IMR-90 (cell line): ENCODE measurements at regions not wholly inside any gene's neighbourhood (a gene's known extent, or its start where the extent isn't known, plus 50 kb on each side); places are given as distances from the start of the nearest gene placed in this dataset.

Experiments
- ATAC-seq: fragments of 200-7000 bp; cut with Tn5 transposase; 2 replicates; pipeline ENCODE4 v1.9.1; 2020; ENCODE audit warnings: low read depth, mild to moderate bottlenecking, moderate library complexity
- BruUV-seq: library from RNA; stranded (reverse); fragments of 400-500 nt; replicated peaks from 2 replicates; lab custom pipeline; 2021; lab: Mats Ljungman, UMichigan
- CTCF ChIA-PET: fragments of 300-600 bp; formaldehyde crosslinking; extraction: SDS; loops from one replicate; lab custom pipeline; 2021; ENCODE audit warnings: antibody characterized with exemption; lab: Yijun Ruan, JAX
- POLR2A ChIA-PET: fragments of 300-600 bp; sonication (Branson Sonifier 250); formaldehyde crosslinking; loops from one replicate; lab custom pipeline; 2022; ENCODE audit warnings: antibody characterized with exemption; ENCODE audit not compliant: unreplicated experiment; lab: Charles Lee
- DNase-seq: peaks from one replicate; pipeline ENCODE4 v3.0.0; 2013
- H2AFZ ChIP-seq: replicated peaks from 2 replicates; pipeline ENCODE3; 2013; ENCODE audit warnings: low read length, mild to moderate bottlenecking; ENCODE audit not compliant: poor library complexity
- H2AK5ac ChIP-seq: 2 replicates; pipeline ENCODE4 v1.6.1; 2013; ENCODE audit warnings: low read depth, low read length, inconsistent platforms
- H2AK9ac ChIP-seq: replicated peaks from 2 replicates; pipeline ENCODE3; 2013; ENCODE audit warnings: mild to moderate bottlenecking, low read depth, low read length, moderate library complexity; ENCODE audit not compliant: poor library complexity
- H2BK120ac ChIP-seq: 2 replicates; pipeline ENCODE4 v1.6.1; 2013; ENCODE audit warnings: low read depth, low read length, inconsistent platforms
- H2BK15ac ChIP-seq: 3 replicates; pipeline ENCODE4 v1.6.1; 2013; ENCODE audit warnings: low read depth, low read length, inconsistent platforms
- H2BK20ac ChIP-seq: 2 replicates; pipeline ENCODE4 v1.6.1; 2013; ENCODE audit warnings: low read depth, mild to moderate bottlenecking, inconsistent platforms, low read length, moderate library complexity
- H2BK5ac ChIP-seq: 2 replicates; pipeline ENCODE4 v1.6.1; 2013; ENCODE audit warnings: mild to moderate bottlenecking, low read depth, low read length, inconsistent platforms; ENCODE audit not compliant: poor library complexity, severe bottlenecking
- H3K14ac ChIP-seq: replicated peaks from 2 replicates; pipeline ENCODE4 v1.6.1; 2013; ENCODE audit warnings: low read depth, low read length, inconsistent platforms
- H3K18ac ChIP-seq: 2 replicates; pipeline ENCODE4 v1.6.1; 2013; ENCODE audit warnings: low read depth, low read length, control low read depth
- H3K23ac ChIP-seq: 2 replicates; pipeline ENCODE4 v1.6.1; 2013; ENCODE audit warnings: low read depth, low read length, inconsistent platforms
- H3K27ac ChIP-seq: 2 replicates; pipeline ENCODE4 v1.5.1; 2013; ENCODE audit warnings: mild to moderate bottlenecking, control low read depth, low read length; ENCODE audit not compliant: insufficient read depth
- H3K27me3 ChIP-seq: 2 replicates; pipeline ENCODE4 v1.6.1; 2013; ENCODE audit warnings: low read length; ENCODE audit not compliant: control insufficient read depth, insufficient read depth
- H3K36me3 ChIP-seq: 2 replicates; pipeline ENCODE4 v1.6.1; 2013; ENCODE audit warnings: low read length, mixed read lengths; ENCODE audit not compliant: control insufficient read depth, insufficient read depth
- H3K4ac ChIP-seq: 2 replicates; pipeline ENCODE4 v1.6.1; 2013; ENCODE audit warnings: low read depth, low read length, inconsistent platforms
- H3K4me1 ChIP-seq: 2 replicates; pipeline ENCODE4 v1.6.1; 2013; ENCODE audit warnings: low read length, mixed read lengths; ENCODE audit not compliant: control insufficient read depth, insufficient read depth
- H3K4me2 ChIP-seq: 2 replicates; pipeline ENCODE4 v1.6.1; 2013; ENCODE audit warnings: low read depth, mild to moderate bottlenecking, control low read depth, low read length, moderate library complexity
- H3K4me3 ChIP-seq: 2 replicates; pipeline ENCODE4 v1.5.1; 2013; ENCODE audit warnings: low read depth, mild to moderate bottlenecking, control low read depth, low read length, moderate library complexity; ENCODE audit not compliant: insufficient read depth
- H3K56ac ChIP-seq: 2 replicates; pipeline ENCODE4 v1.6.1; 2013; ENCODE audit warnings: low read length, inconsistent platforms; ENCODE audit not compliant: insufficient read depth; ENCODE audit errors: extremely low read depth
- H3K79me1 ChIP-seq, 2 experiments: 2 replicates each; pipeline ENCODE4 v1.6.1; 2013; ENCODE audit warnings: low read length in 2 of 2, inconsistent platforms in 1 of 2, low read depth in 1 of 2
- H3K9ac ChIP-seq: 2 replicates; pipeline ENCODE4 v1.6.1; 2013; ENCODE audit warnings: low read depth, low read length, control low read depth
- H3K9me1 ChIP-seq: 2 replicates; pipeline ENCODE4 v1.6.1; 2013; ENCODE audit warnings: low read length, inconsistent platforms; ENCODE audit not compliant: insufficient read depth
- H3K9me3 ChIP-seq: 2 replicates; pipeline ENCODE4 v1.6.1; 2013; ENCODE audit warnings: low read length; ENCODE audit not compliant: control insufficient read depth, insufficient read depth
- H4K20me1 ChIP-seq: 2 replicates; pipeline ENCODE4 v1.6.1; 2013; ENCODE audit warnings: low read length, inconsistent platforms; ENCODE audit not compliant: insufficient read depth
- H4K5ac ChIP-seq: 2 replicates; pipeline ENCODE4 v1.6.1; 2013; ENCODE audit warnings: mild to moderate bottlenecking, low read depth, low read length, control low read depth
- H4K8ac ChIP-seq, 2 experiments: 2 replicates each; pipeline ENCODE4 v1.6.1; 2013; ENCODE audit warnings: low read depth in 2 of 2, low read length in 2 of 2, control low read depth in 1 of 2, inconsistent platforms in 1 of 2
- H4K91ac ChIP-seq: 2 replicates; pipeline ENCODE4 v1.6.1; 2013; ENCODE audit warnings: low read depth, low read length, inconsistent platforms; ENCODE audit not compliant: insufficient read depth
- BHLHE40 ChIP-seq: fragments of 150-350 bp; IDR thresholded peaks from 2 replicates; pipeline ENCODE4 v1.6.1; 2016; ENCODE audit warnings: mild to moderate bottlenecking, low read depth, low read length
- CEBPB ChIP-seq: IDR thresholded peaks from 2 replicates; pipeline ENCODE4 v1.6.1; 2012; ENCODE audit warnings: low read depth, low read length, improper control_type of control experiment
- CHD1 ChIP-seq: IDR thresholded peaks from 2 replicates; pipeline ENCODE4 v1.6.1; 2012; ENCODE audit warnings: low read depth, low read length, improper control_type of control experiment
- ELK1 ChIP-seq: fragments of 150-350 bp; IDR thresholded peaks from 2 replicates; pipeline ENCODE4 v1.6.1; 2016; ENCODE audit warnings: low read depth, mild to moderate bottlenecking, low read length, moderate library complexity, borderline replicate concordance
- FOS ChIP-seq: fragments of 150-350 bp; IDR thresholded peaks from 2 replicates; pipeline ENCODE4 v1.6.1; 2016; ENCODE audit warnings: low read depth, low read length
- MAFK ChIP-seq: IDR thresholded peaks from 2 replicates; pipeline ENCODE4 v1.6.1; 2012; ENCODE audit warnings: low read depth, low read length, improper control_type of control experiment
- MXI1 ChIP-seq: IDR thresholded peaks from 2 replicates; pipeline ENCODE4 v1.6.1; 2012; ENCODE audit warnings: low read depth, mild to moderate bottlenecking, low read length, moderate library complexity, borderline replicate concordance
- NFE2L2 ChIP-seq: fragments of 150-350 bp; IDR thresholded peaks from 2 replicates; pipeline ENCODE4 v1.6.1; 2016; ENCODE audit warnings: low read depth, mild to moderate bottlenecking, low read length
- POLR2A ChIP-seq: IDR thresholded peaks from 2 replicates; pipeline ENCODE4 v1.6.1; 2012; ENCODE audit warnings: mild to moderate bottlenecking, low read depth, low read length
- RAD21 ChIP-seq: IDR thresholded peaks from 2 replicates; pipeline ENCODE4 v1.6.1; 2012; ENCODE audit warnings: low read length, improper control_type of control experiment
- RCOR1 ChIP-seq: IDR thresholded peaks from 2 replicates; pipeline ENCODE4 v1.6.1; 2012; ENCODE audit warnings: mild to moderate bottlenecking, low read length, improper control_type of control experiment; ENCODE audit not compliant: insufficient replicate concordance
- RFX5 ChIP-seq: IDR thresholded peaks from 2 replicates; pipeline ENCODE4 v1.8.0; 2012; ENCODE audit warnings: low read depth, mild to moderate bottlenecking, low read length, moderate library complexity
- SMC3 ChIP-seq: fragments of 150-350 bp; IDR thresholded peaks from 2 replicates; pipeline ENCODE4 v1.6.1; 2016; ENCODE audit warnings: low read depth, mild to moderate bottlenecking, antibody characterized with exemption, low read length, moderate library complexity
- USF2 ChIP-seq: fragments of 150-350 bp; IDR thresholded peaks from 2 replicates; pipeline ENCODE4 v1.6.1; 2017; ENCODE audit warnings: mild to moderate bottlenecking, antibody characterized with exemption, low read length, low read depth
- WGBS, 2 experiments: methylation state at CpG; one replicate each; pipeline versions ENCODE4 v1.1.5 to v1.1.7; 2013; ENCODE audit warnings: missing lambda C conversion rate in 2 of 2; ENCODE audit not compliant: insufficient read length in 1 of 2; ENCODE audit errors: extremely low coverage in 2 of 2; 5-methylcytosine and 5-hydroxymethylcytosine counted together
- dilution Hi-C: fragments of 300-500 bp; cut with HindIII; formaldehyde crosslinking; loops from one replicate; pipeline ENCODE4 v1.14.3; 2018; ENCODE audit warnings: low sequenced_read_pairs; ENCODE audit not compliant: unreplicated experiment
- in situ Hi-C: fragments of 300-500 bp; cut with MboI; formaldehyde crosslinking; loops from 3 replicates; pipeline ENCODE4 v1.14.3; 2019; ENCODE audit warnings: low sequenced_read_pairs, inconsistent platforms, mixed read lengths
- intact Hi-C: fragments of 100-400 bp; cut with micrococcal nuclease; formaldehyde crosslinking; loops from 2 replicates; pipeline ENCODE4 v1.10.0; 2022
- TF ChIP-seq, protein P1 (sequence below): conservative IDR thresholded peaks from 2 replicates; pipeline ENCODE4 v1.5.1; 2012; ENCODE audit warnings: mild to moderate bottlenecking, low read depth, low read length, improper control_type of control experiment

- H3K36me3 ChIP-seq, result no peaks in the 10 kb centered on the region
- no peak overlapping the region for H3K4me2 ChIP-seq
- H3K23ac ChIP-seq, result no peak overlapping the region
- ATAC-seq, result no peak
- H2AK9ac ChIP-seq, result no peak overlapping the region
- no peak overlapping the region for H4K91ac ChIP-seq
- in situ Hi-C loops (no loop called here), dilution Hi-C loops (no loop called here), intact Hi-C loops (no loop called here)
- no TSS peak for BruUV-seq
- no peak overlapping the region for H3K4me3 ChIP-seq
- no peak for DNase-seq
- no peak overlapping the region for H3K27ac ChIP-seq
- no CpG with 5 or more reads among the region's 4 CpGs for WGBS, 2 experiments
- H2BK5ac ChIP-seq, result no peak overlapping the region
- no peak overlapping the region for H2BK20ac ChIP-seq
- H3K9ac ChIP-seq, result no peak overlapping the region
- POLR2A ChIA-PET, result no interaction called here
- H3K79me1 ChIP-seq, result no peaks in the 10 kb centered on the region
- no peak overlapping the region for H4K8ac ChIP-seq
- H2AK5ac ChIP-seq, result no peak overlapping the region
- H3K9me3 ChIP-seq, result peaks cover 4% of the 10 kb centered on the region
- CTCF ChIA-PET, result no interaction called here
- TF ChIP-seq RCOR1 (no peak), SMC3 (no peak), CEBPB (no peak), POLR2A (no peak), FOS (no peak), RFX5 (no peak), BHLHE40 (no peak), NFE2L2 (no peak), MXI1 (no peak), MAFK (no peak), RAD21 (no peak), ELK1 (no peak), CHD1 (no peak), USF2 (no peak)
- TF ChIP-seq, protein P1, sequence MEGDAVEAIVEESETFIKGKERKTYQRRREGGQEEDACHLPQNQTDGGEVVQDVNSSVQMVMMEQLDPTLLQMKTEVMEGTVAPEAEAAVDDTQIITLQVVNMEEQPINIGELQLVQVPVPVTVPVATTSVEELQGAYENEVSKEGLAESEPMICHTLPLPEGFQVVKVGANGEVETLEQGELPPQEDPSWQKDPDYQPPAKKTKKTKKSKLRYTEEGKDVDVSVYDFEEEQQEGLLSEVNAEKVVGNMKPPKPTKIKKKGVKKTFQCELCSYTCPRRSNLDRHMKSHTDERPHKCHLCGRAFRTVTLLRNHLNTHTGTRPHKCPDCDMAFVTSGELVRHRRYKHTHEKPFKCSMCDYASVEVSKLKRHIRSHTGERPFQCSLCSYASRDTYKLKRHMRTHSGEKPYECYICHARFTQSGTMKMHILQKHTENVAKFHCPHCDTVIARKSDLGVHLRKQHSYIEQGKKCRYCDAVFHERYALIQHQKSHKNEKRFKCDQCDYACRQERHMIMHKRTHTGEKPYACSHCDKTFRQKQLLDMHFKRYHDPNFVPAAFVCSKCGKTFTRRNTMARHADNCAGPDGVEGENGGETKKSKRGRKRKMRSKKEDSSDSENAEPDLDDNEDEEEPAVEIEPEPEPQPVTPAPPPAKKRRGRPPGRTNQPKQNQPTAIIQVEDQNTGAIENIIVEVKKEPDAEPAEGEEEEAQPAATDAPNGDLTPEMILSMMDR, result no peak
- H3K14ac ChIP-seq, result no peak overlapping the region
- no peak overlapping the region for H2AFZ ChIP-seq
- no peak overlapping the region for H4K5ac ChIP-seq
- H3K9me1 ChIP-seq, result no peaks in the 10 kb centered on the region
- H3K56ac ChIP-seq, result no peak overlapping the region
- no peaks in the 10 kb centered on the region for H4K20me1 ChIP-seq
- H3K4me1 ChIP-seq, result no peaks in the 10 kb centered on the region
- no peak overlapping the region for H3K4ac ChIP-seq
- no peak overlapping the region for H2BK120ac ChIP-seq
- no peak overlapping the region for H3K18ac ChIP-seq
- no peaks in the 10 kb centered on the region for H3K27me3 ChIP-seq
- H2BK15ac ChIP-seq, result no peak overlapping the region
Measured at GRCh38 chr10:129385600-129385999, 81.4 kb upstream of the MGMT start.
